ENCODE measurements at regions not wholly inside any gene's neighbourhood (a gene's known extent, or its start where the extent isn't known, plus 50 kb on each side); places are given as distances from the start of the nearest gene placed in this dataset.

- TF ChIP-seq CTCF (conservative IDR thresholded peaks at IDR 0.05; ENCODE audit: low read depth, low read length): no peak
- no peak for DNase-seq (ENCODE audit: low read depth)
- H3K4me3 ChIP-seq (ENCODE audit: low read length): no peak overlapping the region
Observed at GRCh38 chr4:157678478-157678877, 457.9 kb downstream of the GRIA2 start.

DNA sequence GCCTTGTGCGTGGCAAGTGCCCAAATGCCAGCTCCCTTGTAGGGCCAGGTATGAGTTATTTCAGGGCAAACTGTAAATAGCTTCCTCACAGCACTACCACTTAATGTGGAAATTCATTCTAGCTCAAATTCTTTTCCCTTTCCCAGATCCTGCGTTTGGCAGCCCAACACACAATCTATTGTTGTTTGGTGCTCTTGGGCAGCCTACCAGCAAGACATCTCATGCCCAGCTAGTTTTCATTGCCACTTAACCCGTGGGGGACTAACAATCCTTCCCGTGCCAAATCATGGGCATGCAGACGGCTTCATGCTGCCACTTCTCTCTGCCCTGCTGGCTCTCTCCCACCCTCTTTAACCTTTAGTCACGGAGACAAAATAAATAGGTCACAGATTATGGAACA is 454.2 kb downstream of the GRIA2 start:
- no peak for DNase-seq (ENCODE audit: low read depth)
- no peak for TF ChIP-seq CTCF (conservative IDR thresholded peaks at IDR 0.05; ENCODE audit: low read depth, low read length)

DNA sequence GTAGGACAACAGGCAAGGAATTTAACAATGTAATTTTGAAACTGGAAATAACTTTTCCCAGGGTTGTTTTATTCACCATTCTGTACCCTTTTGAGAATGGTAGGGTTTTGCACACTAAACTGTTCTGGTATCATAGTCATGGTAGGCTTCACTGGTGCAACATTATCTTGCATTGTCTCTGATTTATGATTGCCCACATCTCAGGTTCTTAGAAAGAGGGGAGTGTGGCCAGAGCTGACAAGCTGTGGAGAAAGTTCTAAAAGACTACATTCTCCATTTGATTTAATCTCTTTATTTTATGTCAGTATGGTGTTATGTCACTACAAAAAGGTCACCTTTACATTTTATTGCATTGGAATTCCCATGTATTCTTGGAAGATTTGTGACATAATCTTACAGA is 447.3 kb downstream of the GRIA2 start:
- H3K4me3 ChIP-seq (ENCODE audit: low read length): no peak overlapping the region
- TF ChIP-seq CTCF (conservative IDR thresholded peaks at IDR 0.05; ENCODE audit: low read depth, low read length): no peak
- DNase-seq (ENCODE audit: low read depth): no peak

More for the DNA sequence above, 454.2 kb downstream of the GRIA2 start:
- no peak overlapping the region for H3K4me3 ChIP-seq (ENCODE audit: low read length)

GRCh38 chr4:157664726-157665125 is 444.2 kb downstream of the GRIA2 start:
- no peak for TF ChIP-seq CTCF (conservative IDR thresholded peaks at IDR 0.05; ENCODE audit: low read depth, low read length)
- no peak for DNase-seq (ENCODE audit: low read depth)
- no peak overlapping the region for H3K4me3 ChIP-seq (ENCODE audit: low read length)

DNA sequence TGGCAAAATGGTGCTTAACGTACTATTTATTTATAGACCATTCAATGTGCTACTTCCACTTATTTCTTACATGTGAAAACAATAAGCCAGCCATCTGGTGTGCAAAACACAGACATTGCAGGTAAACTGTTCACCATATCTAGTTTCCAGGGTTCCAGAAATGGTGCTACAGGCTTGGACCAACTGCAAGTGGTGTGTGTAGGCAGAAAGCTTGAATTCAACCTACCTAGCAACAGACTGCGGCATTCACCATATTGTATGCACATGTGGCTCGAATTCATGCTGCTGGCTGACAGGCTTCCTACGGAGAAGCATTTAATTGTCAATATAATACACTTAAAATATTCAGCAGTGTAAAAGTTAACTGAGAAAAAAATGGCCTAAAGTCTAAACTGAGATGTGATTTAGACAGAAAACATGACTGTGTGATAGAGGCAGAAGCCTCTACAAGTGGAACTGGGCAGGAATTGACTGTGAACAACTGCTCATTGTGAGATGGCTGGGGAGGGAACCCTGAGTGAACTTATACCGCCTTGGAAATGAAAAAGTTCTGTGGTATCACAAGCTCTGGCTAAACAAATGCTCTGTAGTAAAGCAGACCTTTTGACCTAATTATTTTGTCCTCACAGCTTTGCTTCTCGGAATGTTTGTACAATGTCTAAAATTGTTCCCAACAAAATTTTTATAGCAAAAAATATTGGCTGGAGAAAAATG is 434.7 kb downstream of the GRIA2 start:
- TF ChIP-seq CTCF (conservative IDR thresholded peaks at IDR 0.05; ENCODE audit: low read depth, low read length): no peak
- no peak overlapping the region for H3K4me3 ChIP-seq (ENCODE audit: low read length)
- DNase-seq (ENCODE audit: low read depth): peak; percentile 51

- no peak for TF ChIP-seq CTCF (conservative IDR thresholded peaks at IDR 0.05; ENCODE audit: low read depth, low read length)
- no peak overlapping the region for H3K4me3 ChIP-seq (ENCODE audit: low read length)
- no peak for DNase-seq (ENCODE audit: low read depth)
Observed at GRCh38 chr4:157643257-157643656, 422.7 kb downstream of the GRIA2 start.

- TF ChIP-seq CTCF (conservative IDR thresholded peaks at IDR 0.05; ENCODE audit: low read depth, low read length): no peak
- H3K4me3 ChIP-seq (ENCODE audit: low read length): no peak overlapping the region
Observed at GRCh38 chr4:157634057-157634456, 413.5 kb downstream of the GRIA2 start.

More at GRCh38 chr4:157634057-157634456, 413.5 kb downstream of the GRIA2 start:
- no peak for DNase-seq (ENCODE audit: low read depth)

All from retinal pigment epithelial cell (primary cell).